Mammary epithelial cell (primary cell): ENCODE measurements at regions not wholly inside any gene's neighbourhood (a gene's known extent, or its start where the extent isn't known, plus 50 kb on each side); places are given as distances from the start of the nearest gene placed in this dataset.
A peak's percentile ranks its signal among the peaks of the same experiment; 100 is the strongest.

Experiments
- CTCF ChIP-seq, 2 donors: IDR thresholded peaks in 1 of 2; conservative IDR thresholded peaks in 1 of 2; 2 replicates each; pipeline ENCODE4 v1.5.1; 2011 to 2012; ENCODE audit warnings: inconsistent platforms in 2 of 2, low read length in 2 of 2, mild to moderate bottlenecking in 2 of 2, control low read depth in 1 of 2, low read depth in 1 of 2; ENCODE audit not compliant: insufficient read depth in 1 of 2; ENCODE audit errors: extremely low read depth in 1 of 2
- EZH2 ChIP-seq: IDR thresholded peaks from 2 replicates; pipeline ENCODE4 v1.6.1; 2012; ENCODE audit warnings: low read length, inconsistent platforms, borderline replicate concordance

- TF ChIP-seq CTCF (conservative IDR thresholded peaks at IDR 0.05 in 1 of 2, IDR thresholded peaks at IDR 0.05 in 1 of 2; ENCODE audit: extremely low read depth in 1 of 2, insufficient read depth in 1 of 2, low read depth in 1 of 2, low read length in 2 of 2) (peak in 1 of 2 donors; percentile 8), EZH2 (no peak)
Observed at GRCh38 chr5:38157024-38157423, 101.3 kb upstream of the EGFLAM start.
